DMS153 treated with DMSO at 0.1 percent for 48 hours (cell line): ENCODE measurements at regions not wholly inside any gene's neighbourhood (a gene's known extent, or its start where the extent isn't known, plus 50 kb on each side); places are given as distances from the start of the nearest gene placed in this dataset.
"Not testable (repeated sequence)": the region's sequence is repeated elsewhere in the genome, so short reads cannot be mapped to it uniquely, and the experiment has no call there.

Experiments
- DNase-seq: peaks from one replicate; lab custom pipeline; 2025; ENCODE audit not compliant: unreplicated experiment; lab: John Stamatoyannopoulos, UW

- DNase-seq, result no peak
Measured at GRCh38 chr4:170729236-170729635, 639.5 kb upstream of the AADAT start.

GRCh38 chr4:170724191-170724590 is 634.4 kb upstream of the AADAT start:
- no peak for DNase-seq

GRCh38 chr4:170723171-170723570 is 633.4 kb upstream of the AADAT start:
- no peak for DNase-seq

GRCh38 chr4:170721812-170722373 is 632.1 kb upstream of the AADAT start:
- no peak for DNase-seq

- DNase-seq, result no peak
Measured at GRCh38 chr4:170716868-170717267, 627.1 kb upstream of the AADAT start.

GRCh38 chr4:170705907-170706306 is 616.2 kb upstream of the AADAT start:
- DNase-seq, result no peak

- no peak for DNase-seq
Measured at GRCh38 chr4:170700064-170700463, 610.3 kb upstream of the AADAT start.

GRCh38 chr4:170698334-170698733 is 608.6 kb upstream of the AADAT start:
- no peak for DNase-seq

GRCh38 chr4:170697845-170698244 is 608.1 kb upstream of the AADAT start:
- DNase-seq, result no peak

GRCh38 chr4:170697045-170697444 is 607.3 kb upstream of the AADAT start:
- no peak for DNase-seq

GRCh38 chr4:170691168-170691567 is 601.4 kb upstream of the AADAT start:
- no peak for DNase-seq

- DNase-seq, result no peak
Measured at GRCh38 chr4:170687751-170688150, 598.0 kb upstream of the AADAT start.

GRCh38 chr4:170685701-170686100 is 595.9 kb upstream of the AADAT start:
- DNase-seq, result not testable (repeated sequence)

- no peak for DNase-seq
Measured at GRCh38 chr4:170682558-170683294, 593.0 kb upstream of the AADAT start.

- DNase-seq, result not testable (repeated sequence)
Measured at GRCh38 chr4:170682087-170682486, 592.3 kb upstream of the AADAT start.

- no peak for DNase-seq
Measured at GRCh38 chr4:170675568-170676262, 586.0 kb upstream of the AADAT start.

GRCh38 chr4:170674176-170674575 is 584.4 kb upstream of the AADAT start:
- no peak for DNase-seq

- DNase-seq, result no peak
Measured at GRCh38 chr4:170672381-170672965, 582.7 kb upstream of the AADAT start.

- no peak for DNase-seq
Measured at GRCh38 chr4:170671171-170671570, 581.4 kb upstream of the AADAT start.

- DNase-seq, result no peak
Measured at GRCh38 chr4:170667814-170668213, 578.1 kb upstream of the AADAT start.

GRCh38 chr4:170666909-170667308 is 577.2 kb upstream of the AADAT start:
- DNase-seq, result no peak

GRCh38 chr4:170662250-170662649 is 572.5 kb upstream of the AADAT start:
- DNase-seq, result no peak
